Amygdala (tissue), 56 donors: ENCODE measurements at regions not wholly inside any gene's neighbourhood (a gene's known extent, or its start where the extent isn't known, plus 50 kb on each side); places are given as distances from the start of the nearest gene placed in this dataset.
"Not testable (repeated sequence)": the region's sequence is repeated elsewhere in the genome, so short reads cannot be mapped to it uniquely, and the experiment has no call there.

Source experiments
- DNase-seq, 56 donors: peaks; one replicate each; lab custom pipeline; 2025; lab: John Stamatoyannopoulos, UW

DNA sequence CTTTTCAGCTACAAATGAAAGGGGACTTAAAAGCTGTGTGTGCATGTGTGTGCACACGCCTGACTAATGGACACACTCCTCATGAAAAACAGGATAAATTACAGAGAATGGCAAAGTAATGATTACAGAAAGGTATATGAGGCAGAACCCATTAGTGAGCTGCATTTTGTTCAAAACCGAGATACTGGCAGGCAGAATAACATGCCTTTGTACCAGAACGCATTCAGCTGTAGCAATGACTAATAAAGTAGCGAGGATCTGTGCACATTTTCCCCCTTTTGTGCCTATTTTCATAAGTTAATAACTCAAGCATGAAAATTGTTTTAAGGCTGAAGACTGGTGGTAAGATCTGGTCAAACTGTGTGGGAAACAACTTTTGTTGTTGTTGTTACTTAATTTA, 165.7 kb upstream of the PLGLB2 start:
- not testable (repeated sequence) for DNase-seq

DNA sequence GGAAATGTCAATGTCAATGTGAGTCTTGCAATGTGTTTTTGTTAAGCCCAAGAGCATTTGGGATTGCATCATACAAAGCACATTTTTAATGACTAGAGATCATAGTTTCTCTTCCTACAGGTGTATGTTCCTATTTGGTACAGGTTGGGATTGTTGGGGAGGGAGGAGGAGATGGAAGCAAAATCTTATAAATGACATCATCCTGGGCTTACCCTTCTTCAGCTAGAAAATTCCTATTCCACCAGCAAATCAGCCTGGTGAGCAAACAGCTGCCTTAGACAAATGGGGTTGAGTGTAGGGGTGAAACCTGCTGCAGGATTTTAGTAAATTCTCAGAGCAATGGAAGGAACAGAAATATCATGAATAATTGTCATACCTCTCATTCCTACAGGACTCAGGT, 165.3 kb upstream of the PLGLB2 start:
- not testable (repeated sequence) for DNase-seq

DNA sequence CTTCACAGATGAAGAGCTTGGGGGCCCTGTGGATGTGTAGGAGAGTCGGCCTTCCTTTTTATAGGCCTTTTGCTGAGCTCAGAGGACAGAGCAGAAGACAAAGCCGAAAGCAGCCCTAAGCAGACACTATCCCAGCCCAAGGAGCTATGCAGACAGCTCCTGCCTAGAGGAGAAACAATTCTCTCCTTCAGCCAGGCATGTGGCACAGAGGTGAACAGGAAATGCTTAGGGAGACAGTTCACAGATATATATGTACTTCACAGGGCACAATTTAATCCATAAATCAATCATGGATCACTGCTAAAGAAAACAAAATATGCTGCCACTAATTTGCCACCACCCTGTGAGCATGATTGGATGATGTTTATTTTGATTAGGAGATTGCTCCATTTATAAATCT, 164.5 kb upstream of the PLGLB2 start:
- DNase-seq = not testable (repeated sequence)

DNA sequence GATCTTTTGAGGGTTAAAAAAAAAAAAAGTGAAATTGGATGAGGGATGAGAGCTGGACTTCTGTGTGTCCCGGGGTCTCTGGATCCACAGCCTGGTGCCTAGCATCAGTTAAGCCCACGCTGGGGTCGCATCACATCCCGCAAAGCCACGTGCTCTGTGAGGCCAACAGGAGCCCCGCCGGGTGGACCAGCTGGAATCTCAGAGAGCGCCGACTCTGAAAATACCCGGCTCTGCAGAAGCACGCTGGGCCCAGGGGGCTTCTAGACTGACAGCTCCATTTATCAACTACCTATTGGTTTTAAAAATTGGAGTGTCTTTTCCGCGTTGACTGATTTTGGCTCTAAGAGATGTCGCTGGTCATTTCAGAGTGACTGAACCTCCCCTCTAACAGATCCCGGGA, 164.1 kb upstream of the PLGLB2 start:
- not testable (repeated sequence) for DNase-seq

DNA sequence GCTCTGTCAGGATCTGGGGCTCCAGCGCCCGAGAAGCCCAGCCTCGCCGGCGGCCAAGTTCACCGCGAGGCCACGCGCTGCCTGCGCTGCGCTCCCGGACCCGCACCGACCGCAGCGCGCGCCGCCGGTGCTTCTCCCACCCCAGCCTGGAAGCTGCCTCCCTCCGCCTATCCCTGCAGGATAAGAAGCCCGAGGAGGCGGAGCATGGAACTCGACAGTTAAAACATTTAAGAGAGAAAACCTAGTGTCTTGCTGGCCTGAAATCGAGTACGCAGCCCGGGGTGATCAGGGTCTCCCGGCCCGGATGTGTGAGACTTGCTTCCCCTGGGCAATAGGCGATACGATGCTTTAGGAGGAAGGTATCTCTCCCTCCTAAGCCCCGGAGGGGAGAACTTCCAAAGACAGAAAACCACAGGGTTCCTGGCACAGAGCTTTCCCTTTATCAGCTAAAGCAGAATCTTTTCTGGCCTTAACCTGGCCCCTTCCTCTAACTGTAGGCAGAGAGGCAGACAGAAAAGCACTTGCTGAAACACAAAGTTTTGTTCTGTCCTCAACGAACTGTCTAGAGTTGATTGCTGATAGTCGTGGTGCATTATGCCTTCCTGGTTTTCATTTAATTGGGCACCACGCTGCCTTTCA, 163.5 kb upstream of the PLGLB2 start:
- not testable (repeated sequence) for DNase-seq

- DNase-seq = not testable (repeated sequence)
These were observed 160.0 kb upstream of the PLGLB2 start for GRCh38 chr2:87587934-87588333.

DNA sequence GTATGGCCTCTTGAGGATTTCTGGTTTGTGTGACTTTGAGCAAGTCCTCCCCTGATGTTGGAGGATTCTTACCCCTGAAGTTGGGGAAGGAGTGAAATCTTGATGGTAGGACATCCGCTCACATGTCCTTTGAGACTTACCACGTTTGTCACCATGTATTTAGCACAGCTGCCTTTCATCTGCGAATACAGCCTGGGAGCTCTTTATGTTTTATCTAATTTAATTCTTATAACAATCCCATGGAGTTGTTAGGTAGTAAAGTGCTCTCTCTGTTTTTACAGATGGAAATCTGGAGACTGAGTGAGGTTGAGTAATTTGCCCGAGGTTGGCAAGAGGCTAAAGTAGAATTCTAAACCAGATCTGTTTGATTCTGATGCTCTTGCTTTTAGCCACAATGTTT, 154.9 kb upstream of the PLGLB2 start:
- DNase-seq = not testable (repeated sequence)

GRCh38 chr2:87593784-87594610, 153.9 kb upstream of the PLGLB2 start:
- not testable (repeated sequence) for DNase-seq

DNA sequence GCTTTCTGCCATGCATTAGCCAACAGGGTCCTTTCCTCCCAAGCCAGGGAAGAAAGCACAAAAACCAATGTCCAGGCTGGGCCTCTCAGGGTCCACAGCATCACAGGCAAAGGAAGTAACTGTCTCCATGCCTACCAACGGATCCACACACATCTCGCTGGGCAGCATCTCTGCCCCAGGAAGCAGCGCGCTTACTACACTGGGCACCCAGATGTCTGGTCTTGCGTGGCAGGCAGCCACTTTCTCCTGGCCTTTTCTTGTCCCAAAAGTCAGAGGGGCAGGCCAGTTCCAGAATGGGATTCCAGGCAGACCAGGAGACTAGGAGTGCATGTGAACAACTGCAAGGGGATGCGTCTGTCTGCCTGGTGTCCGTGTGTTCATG, 153.3 kb upstream of the PLGLB2 start:
- DNase-seq = not testable (repeated sequence)

DNA sequence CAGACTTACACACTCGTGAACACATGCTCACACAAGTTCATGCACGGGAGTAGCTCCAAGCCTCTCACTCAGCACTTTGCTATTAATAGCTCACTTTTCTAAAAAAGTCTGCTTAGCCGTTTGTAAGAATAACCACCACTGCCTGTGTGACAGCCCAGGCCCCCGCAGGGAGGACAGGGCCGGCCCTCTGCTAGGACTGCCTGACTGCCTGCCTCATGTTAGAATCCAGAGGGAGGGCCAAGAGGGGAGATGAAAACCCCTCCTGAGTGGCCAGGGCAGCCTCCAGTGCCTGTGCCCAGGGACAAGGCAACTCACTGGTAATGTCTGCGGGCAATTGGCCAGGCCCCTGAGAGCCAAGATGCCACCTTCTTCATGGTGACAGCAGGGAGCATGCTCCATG, 152.9 kb upstream of the PLGLB2 start:
- DNase-seq = not testable (repeated sequence)

GRCh38 chr2:87600961-87601360, 146.9 kb upstream of the PLGLB2 start:
- not testable (repeated sequence) for DNase-seq

GRCh38 chr2:87602118-87602517, 145.8 kb upstream of the PLGLB2 start:
- DNase-seq = not testable (repeated sequence)

DNA sequence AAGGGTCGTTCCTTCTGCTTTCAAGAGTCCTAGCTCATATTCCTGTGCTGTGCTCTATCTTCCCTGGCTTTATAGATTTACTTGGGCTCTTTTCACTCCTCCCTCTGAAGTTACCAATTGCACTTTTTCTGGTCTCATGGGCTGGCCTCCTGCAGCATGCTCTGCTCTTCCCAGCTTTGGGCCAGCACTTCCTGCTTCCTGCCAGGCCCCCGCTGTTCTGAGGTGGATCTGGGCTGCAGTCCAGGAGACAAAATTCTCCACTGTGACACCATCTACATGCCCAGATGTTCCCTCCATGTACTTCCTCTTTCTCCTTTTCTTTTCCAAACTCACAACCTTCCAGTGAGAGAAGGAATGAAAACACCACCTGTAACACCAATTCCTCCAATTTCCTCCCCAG, 145.2 kb upstream of the PLGLB2 start:
- DNase-seq = not testable (repeated sequence)

- not testable (repeated sequence) for DNase-seq
These were observed 144.2 kb upstream of the PLGLB2 start for GRCh38 chr2:87603418-87604278.

DNA sequence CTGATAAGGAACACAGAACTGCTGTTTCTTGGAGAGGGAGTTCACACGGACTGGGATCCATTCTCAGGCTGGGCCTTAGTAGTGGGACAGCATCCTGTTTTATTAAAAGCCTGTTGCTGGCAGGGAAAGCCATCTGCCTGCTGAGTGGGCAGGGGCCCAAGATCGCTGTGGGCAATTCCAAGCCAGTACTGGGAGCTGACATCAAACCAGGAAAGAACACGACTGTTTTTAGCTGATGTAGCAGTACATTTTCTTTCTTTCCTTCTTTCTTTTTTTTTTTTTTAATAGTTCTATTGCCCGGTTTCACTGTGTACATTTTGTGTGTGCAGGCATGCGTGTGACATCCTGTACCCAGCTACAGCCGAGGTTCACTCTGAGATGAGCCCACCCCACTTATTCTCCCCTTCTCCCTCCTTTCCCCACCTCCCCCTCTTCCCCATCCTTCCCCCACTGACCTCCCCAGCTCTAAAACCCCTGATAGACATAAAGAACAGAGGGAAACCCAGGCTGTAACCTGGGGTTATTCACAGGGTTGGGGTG, 143.5 kb upstream of the PLGLB2 start:
- DNase-seq = not testable (repeated sequence)

- DNase-seq = not testable (repeated sequence)
These were observed 142.9 kb upstream of the PLGLB2 start for GRCh38 chr2:87604980-87605379.

- not testable (repeated sequence) for DNase-seq
These were observed 139.3 kb upstream of the PLGLB2 start for GRCh38 chr2:87608377-87609166.

DNA sequence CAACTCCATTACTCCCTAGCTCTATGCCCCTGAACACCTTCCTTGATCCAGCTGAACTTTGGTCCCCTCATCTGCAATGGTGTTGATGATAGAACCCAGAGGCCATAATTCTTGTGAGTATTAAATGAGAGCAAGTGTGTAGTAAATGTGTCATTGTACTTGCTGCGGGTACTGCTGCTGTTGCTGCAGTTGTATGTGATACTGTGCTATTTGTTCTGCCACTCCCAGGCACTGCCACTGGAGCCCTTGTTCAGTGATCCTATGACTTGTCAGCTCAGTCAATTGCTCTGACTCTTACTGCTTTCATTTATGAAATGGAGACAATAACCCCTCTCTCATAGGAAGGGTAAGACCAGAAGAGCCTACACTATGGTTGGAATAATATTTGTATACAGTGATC, 136.9 kb upstream of the PLGLB2 start:
- not testable (repeated sequence) for DNase-seq

- DNase-seq = not testable (repeated sequence)
These were observed 136.5 kb upstream of the PLGLB2 start for GRCh38 chr2:87611416-87611815.

GRCh38 chr2:87611956-87612355, 135.9 kb upstream of the PLGLB2 start:
- not testable (repeated sequence) for DNase-seq
